WTC11 (cell line): ENCODE measurements at regions not wholly inside any gene's neighbourhood (a gene's known extent, or its start where the extent isn't known, plus 50 kb on each side); places are given as distances from the start of the nearest gene placed in this dataset.
A peak's percentile ranks its signal among the peaks of the same experiment; 100 is the strongest.

Source experiments
- ETV6 ChIP-seq: sonication (generic); formaldehyde crosslinking; IDR thresholded peaks from 2 replicates; pipeline ENCODE4 v1.8.1; 2022; ENCODE audit warnings: mild to moderate bottlenecking, missing genetic modification reagents
- PRDM15 ChIP-seq: sonication (generic); formaldehyde crosslinking; IDR thresholded peaks from 2 replicates; pipeline ENCODE4 v1.8.0; 2022; ENCODE audit warnings: missing genetic modification reagents
- SP1 ChIP-seq: sonication (generic); formaldehyde crosslinking; conservative IDR thresholded peaks from 2 replicates; pipeline ENCODE4 v1.8.1; 2022; ENCODE audit warnings: missing genetic modification reagents
- USF2 ChIP-seq: sonication (generic); formaldehyde crosslinking; IDR thresholded peaks from 2 replicates; pipeline ENCODE4 v1.8.1; 2023; ENCODE audit warnings: mild to moderate bottlenecking, missing genetic modification reagents, moderate library complexity
- ZNF121 ChIP-seq: sonication (generic); formaldehyde crosslinking; IDR thresholded peaks from 2 replicates; pipeline ENCODE4 v1.8.0; 2023; ENCODE audit warnings: missing genetic modification reagents
- ZNF281 ChIP-seq: sonication (generic); formaldehyde crosslinking; IDR thresholded peaks from 2 replicates; pipeline ENCODE4 v1.8.0; 2023; ENCODE audit warnings: mild to moderate bottlenecking, missing genetic modification reagents
- ZNF425 ChIP-seq: fragments of 250-450 bp; sonication (Bioruptor Pico); conservative IDR thresholded peaks from 2 replicates; pipeline ENCODE4 v1.9.0; 2021; ENCODE audit warnings: mild to moderate bottlenecking
- TF ChIP-seq, protein P1 (sequence below): fragments of 200-600 bp; IDR thresholded peaks from 2 replicates; pipeline ENCODE4 v1.8.0; 2022; ENCODE audit warnings: antibody characterized with exemption
- TF ChIP-seq, protein P2 (sequence below): sonication (generic); formaldehyde crosslinking; conservative IDR thresholded peaks from 2 replicates; pipeline ENCODE4 v1.8.1; 2022; ENCODE audit warnings: mild to moderate bottlenecking, missing genetic modification reagents
- TF ChIP-seq, protein P3 (sequence below): sonication (generic); formaldehyde crosslinking; IDR thresholded peaks from 2 replicates; pipeline ENCODE4 v1.8.1; 2022; ENCODE audit warnings: low read depth, mild to moderate bottlenecking, moderate library complexity, missing genetic modification reagents, borderline replicate concordance
- TF ChIP-seq, protein P4 (sequence below): sonication (generic); formaldehyde crosslinking; IDR thresholded peaks from 2 replicates; pipeline ENCODE4 v1.8.1; 2022; ENCODE audit warnings: mild to moderate bottlenecking, missing genetic modification reagents, moderate library complexity, borderline replicate concordance

- TF ChIP-seq, protein P1, sequence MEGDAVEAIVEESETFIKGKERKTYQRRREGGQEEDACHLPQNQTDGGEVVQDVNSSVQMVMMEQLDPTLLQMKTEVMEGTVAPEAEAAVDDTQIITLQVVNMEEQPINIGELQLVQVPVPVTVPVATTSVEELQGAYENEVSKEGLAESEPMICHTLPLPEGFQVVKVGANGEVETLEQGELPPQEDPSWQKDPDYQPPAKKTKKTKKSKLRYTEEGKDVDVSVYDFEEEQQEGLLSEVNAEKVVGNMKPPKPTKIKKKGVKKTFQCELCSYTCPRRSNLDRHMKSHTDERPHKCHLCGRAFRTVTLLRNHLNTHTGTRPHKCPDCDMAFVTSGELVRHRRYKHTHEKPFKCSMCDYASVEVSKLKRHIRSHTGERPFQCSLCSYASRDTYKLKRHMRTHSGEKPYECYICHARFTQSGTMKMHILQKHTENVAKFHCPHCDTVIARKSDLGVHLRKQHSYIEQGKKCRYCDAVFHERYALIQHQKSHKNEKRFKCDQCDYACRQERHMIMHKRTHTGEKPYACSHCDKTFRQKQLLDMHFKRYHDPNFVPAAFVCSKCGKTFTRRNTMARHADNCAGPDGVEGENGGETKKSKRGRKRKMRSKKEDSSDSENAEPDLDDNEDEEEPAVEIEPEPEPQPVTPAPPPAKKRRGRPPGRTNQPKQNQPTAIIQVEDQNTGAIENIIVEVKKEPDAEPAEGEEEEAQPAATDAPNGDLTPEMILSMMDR, result peak; percentile 96
- TF ChIP-seq ZNF121 (no peak), ZNF425 (CRISPR knock-in tag) (no peak), USF2 (CRISPR knock-in tag) (no peak), SP1 (no peak), ETV6 (CRISPR knock-in tag) (no peak), ZNF281 (CRISPR knock-in tag) (no peak), PRDM15 (CRISPR knock-in tag) (no peak)
- TF ChIP-seq, protein P2, sequence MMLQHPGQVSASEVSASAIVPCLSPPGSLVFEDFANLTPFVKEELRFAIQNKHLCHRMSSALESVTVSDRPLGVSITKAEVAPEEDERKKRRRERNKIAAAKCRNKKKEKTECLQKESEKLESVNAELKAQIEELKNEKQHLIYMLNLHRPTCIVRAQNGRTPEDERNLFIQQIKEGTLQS (CRISPR knock-in tag), result no peak
- TF ChIP-seq, protein P3, sequence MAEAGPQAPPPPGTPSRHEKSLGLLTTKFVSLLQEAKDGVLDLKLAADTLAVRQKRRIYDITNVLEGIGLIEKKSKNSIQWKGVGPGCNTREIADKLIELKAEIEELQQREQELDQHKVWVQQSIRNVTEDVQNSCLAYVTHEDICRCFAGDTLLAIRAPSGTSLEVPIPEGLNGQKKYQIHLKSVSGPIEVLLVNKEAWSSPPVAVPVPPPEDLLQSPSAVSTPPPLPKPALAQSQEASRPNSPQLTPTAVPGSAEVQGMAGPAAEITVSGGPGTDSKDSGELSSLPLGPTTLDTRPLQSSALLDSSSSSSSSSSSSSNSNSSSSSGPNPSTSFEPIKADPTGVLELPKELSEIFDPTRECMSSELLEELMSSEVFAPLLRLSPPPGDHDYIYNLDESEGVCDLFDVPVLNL, result no peak
- TF ChIP-seq, protein P4, sequence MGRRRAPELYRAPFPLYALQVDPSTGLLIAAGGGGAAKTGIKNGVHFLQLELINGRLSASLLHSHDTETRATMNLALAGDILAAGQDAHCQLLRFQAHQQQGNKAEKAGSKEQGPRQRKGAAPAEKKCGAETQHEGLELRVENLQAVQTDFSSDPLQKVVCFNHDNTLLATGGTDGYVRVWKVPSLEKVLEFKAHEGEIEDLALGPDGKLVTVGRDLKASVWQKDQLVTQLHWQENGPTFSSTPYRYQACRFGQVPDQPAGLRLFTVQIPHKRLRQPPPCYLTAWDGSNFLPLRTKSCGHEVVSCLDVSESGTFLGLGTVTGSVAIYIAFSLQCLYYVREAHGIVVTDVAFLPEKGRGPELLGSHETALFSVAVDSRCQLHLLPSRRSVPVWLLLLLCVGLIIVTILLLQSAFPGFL (CRISPR knock-in tag), result no peak
Measured at GRCh38 chr1:65687428-65688214, 105.1 kb upstream of the PDE4B start.
